CD4-positive, alpha-beta memory T cell (primary cell): ENCODE measurements at regions not wholly inside any gene's neighbourhood (a gene's known extent, or its start where the extent isn't known, plus 50 kb on each side); places are given as distances from the start of the nearest gene placed in this dataset.

Experiments
- CTCF ChIA-PET: fragments of 350-600 bp; sonication (Branson Sonifier 250); formaldehyde crosslinking; loops from one replicate; lab custom pipeline; 2021; ENCODE audit warnings: inconsistent platforms; ENCODE audit not compliant: partially characterized antibody; lab: Charles Lee
- POLR2A ChIA-PET: fragments of 350-600 bp; sonication (Branson Sonifier 250); formaldehyde crosslinking; loops from one replicate; lab custom pipeline; 2021; ENCODE audit not compliant: partially characterized antibody; lab: Charles Lee
- DNase-seq, 5 donors: peaks; one replicate each; pipeline versions ENCODE4 v3.0.0 to v3.0.0-alpha.2; 2020 to 2022; ENCODE audit warnings: mixed read lengths in 1 of 5
- H3K27ac ChIP-seq: one replicate; pipeline ENCODE4 v1.7.0; 2013; ENCODE audit warnings: low read depth, low read length
- H3K27me3 ChIP-seq: 2 replicates; pipeline ENCODE4 v1.7.0; 2013; ENCODE audit warnings: mild to moderate bottlenecking, low read length, moderate library complexity; ENCODE audit not compliant: insufficient read depth
- H3K36me3 ChIP-seq: 2 replicates; pipeline ENCODE4 v1.7.0; 2013; ENCODE audit warnings: mild to moderate bottlenecking, low read length, moderate library complexity; ENCODE audit not compliant: insufficient read depth
- H3K4me1 ChIP-seq: 2 replicates; pipeline ENCODE4 v1.7.0; 2013; ENCODE audit warnings: mild to moderate bottlenecking, low read length, moderate library complexity; ENCODE audit not compliant: insufficient read depth
- H3K4me3 ChIP-seq, 2 donors: one replicate each; pipeline ENCODE4 v1.7.0; 2013; ENCODE audit warnings: low read length in 2 of 2, mild to moderate bottlenecking in 1 of 2
- H3K9me3 ChIP-seq, 2 donors: one replicate each; pipeline ENCODE4 v1.7.0; 2013; ENCODE audit warnings: low read length in 2 of 2, control low read depth in 1 of 2; ENCODE audit not compliant: control insufficient read depth in 1 of 2
- H3K27ac Mint-ChIP-seq, 7 donors: one replicate each; pipeline ENCODE4 v1.8.0; 2020 to 2021; ENCODE audit warnings: mixed read lengths in 7 of 7, mild to moderate bottlenecking in 6 of 7, inconsistent platforms in 3 of 7, moderate library complexity in 3 of 7
- H3K27me3 Mint-ChIP-seq, 2 donors: one replicate each; pipeline ENCODE4 v1.8.0; 2020 to 2021; ENCODE audit warnings: mixed read lengths in 2 of 2
- H3K36me3 Mint-ChIP-seq, 2 donors: one replicate each; pipeline ENCODE4 v1.8.0; 2020 to 2021; ENCODE audit warnings: mixed read lengths in 2 of 2, inconsistent platforms in 1 of 2, mild to moderate bottlenecking in 1 of 2
- H3K4me1 Mint-ChIP-seq, 4 donors: one replicate each; pipeline ENCODE4 v1.8.0; 2020 to 2021; ENCODE audit warnings: mixed read lengths in 4 of 4, mild to moderate bottlenecking in 1 of 4
- H3K4me3 Mint-ChIP-seq, 8 donors: one replicate each; pipeline ENCODE4 v1.8.0; 2020 to 2021; ENCODE audit warnings: mixed read lengths in 8 of 8, mild to moderate bottlenecking in 7 of 8, moderate library complexity in 6 of 8, inconsistent platforms in 3 of 8
- H3K9me3 Mint-ChIP-seq, 8 donors: one replicate each; pipeline ENCODE4 v1.8.0; 2020 to 2021; ENCODE audit warnings: mixed read lengths in 8 of 8, mild to moderate bottlenecking in 5 of 8, inconsistent platforms in 3 of 8, moderate library complexity in 1 of 8
- intact Hi-C: fragments of 100-400 bp; cut with micrococcal nuclease; formaldehyde crosslinking; loops from one replicate; pipeline ENCODE4 v1.15.1; 2023

DNA sequence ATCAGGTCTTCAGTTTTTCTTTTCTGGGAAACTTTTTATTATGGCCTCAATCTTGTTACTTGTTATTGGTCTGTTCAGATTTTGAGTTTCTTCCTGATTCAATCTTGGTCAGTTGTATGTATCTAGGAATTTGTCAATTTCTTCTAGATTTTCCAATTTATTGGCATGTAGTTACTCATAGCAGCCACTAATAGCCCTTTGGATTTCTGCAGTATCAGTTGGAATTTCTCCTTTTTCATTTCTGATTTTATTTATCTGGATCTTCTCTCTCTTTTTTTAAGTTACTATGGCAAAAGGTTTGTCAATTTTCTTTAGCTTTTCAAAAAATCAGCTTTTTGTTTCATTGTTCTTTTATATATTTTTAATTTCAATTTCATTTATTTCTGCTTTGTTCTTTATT is 419.6 kb upstream of the KIRREL3 start:
- no peaks in the 10 kb centered on the region for H3K4me1 ChIP-seq
- Mint-ChIP-seq H3K9me3 (peaks cover 0 to 5% (median 0%) of the 10 kb centered on the region in 8 donors), H3K4me1 (no peaks in the 10 kb centered on the region), H3K4me3 (no peak overlapping the region), H3K36me3 (no peaks in the 10 kb centered on the region), H3K27me3 (no peaks in the 10 kb centered on the region), H3K27ac (no peak overlapping the region)
- CTCF ChIA-PET: no interaction called here
- DNase-seq: no peak
- no peak overlapping the region for H3K27ac ChIP-seq
- POLR2A ChIA-PET: no interaction called here
- H3K4me3 ChIP-seq: no peak overlapping the region
- no peaks in the 10 kb centered on the region for H3K27me3 ChIP-seq
- no peaks in the 10 kb centered on the region for H3K9me3 ChIP-seq
- intact Hi-C loops: no loop called here
- H3K36me3 ChIP-seq: no peaks in the 10 kb centered on the region

DNA sequence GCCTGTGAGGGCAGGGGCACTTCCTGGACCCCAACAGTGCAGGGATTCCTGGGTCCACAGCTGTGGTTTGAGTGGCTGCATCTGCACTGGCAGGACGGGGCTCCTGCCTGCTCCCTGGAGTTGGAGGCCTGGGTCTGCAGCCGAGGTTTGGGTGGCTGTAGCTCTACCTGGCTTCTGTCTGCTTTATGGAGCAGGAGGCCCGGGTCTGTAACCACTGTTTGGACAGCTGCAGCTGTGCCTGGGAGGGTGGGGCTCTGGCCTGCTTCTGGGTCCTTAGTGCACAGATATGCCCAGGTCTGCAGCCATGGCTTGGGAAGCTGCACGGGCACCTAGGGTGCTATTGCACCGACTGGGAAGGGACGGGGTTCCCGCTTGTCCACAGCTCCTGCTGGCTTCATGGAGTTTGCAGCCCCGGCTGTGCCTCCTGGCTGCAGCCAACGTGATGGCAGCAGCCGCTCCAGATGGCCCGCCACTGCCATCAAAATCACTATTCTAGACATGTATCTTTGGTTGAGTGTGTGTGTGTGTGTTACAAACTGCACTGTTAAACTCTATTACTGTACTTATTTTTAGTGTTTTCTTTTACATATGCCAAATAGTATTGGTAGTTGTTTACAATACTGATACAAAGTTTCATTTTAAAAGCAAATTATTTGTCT is 412.3 kb upstream of the KIRREL3 start:
- H3K36me3 Mint-ChIP-seq: no peaks in the 10 kb centered on the region
- ChIA-PET CTCF (no interaction called here), POLR2A (no interaction called here)
- H3K27ac ChIP-seq: no peak overlapping the region
- no peaks in the 10 kb centered on the region for H3K4me1 Mint-ChIP-seq
- no peak overlapping the region for H3K4me3 ChIP-seq
- intact Hi-C loops: no loop called here
- H3K27me3 ChIP-seq: no peaks in the 10 kb centered on the region
- peaks cover 2 to 19% (median 8%) of the 10 kb centered on the region in 8 donors for H3K9me3 Mint-ChIP-seq
- no peaks in the 10 kb centered on the region for H3K9me3 ChIP-seq
- no peak for DNase-seq
- no peak overlapping the region for H3K4me3 Mint-ChIP-seq
- no peaks in the 10 kb centered on the region for H3K27me3 Mint-ChIP-seq
- no peaks in the 10 kb centered on the region for H3K36me3 ChIP-seq
- H3K4me1 ChIP-seq: no peaks in the 10 kb centered on the region
- no peak overlapping the region for H3K27ac Mint-ChIP-seq

DNA sequence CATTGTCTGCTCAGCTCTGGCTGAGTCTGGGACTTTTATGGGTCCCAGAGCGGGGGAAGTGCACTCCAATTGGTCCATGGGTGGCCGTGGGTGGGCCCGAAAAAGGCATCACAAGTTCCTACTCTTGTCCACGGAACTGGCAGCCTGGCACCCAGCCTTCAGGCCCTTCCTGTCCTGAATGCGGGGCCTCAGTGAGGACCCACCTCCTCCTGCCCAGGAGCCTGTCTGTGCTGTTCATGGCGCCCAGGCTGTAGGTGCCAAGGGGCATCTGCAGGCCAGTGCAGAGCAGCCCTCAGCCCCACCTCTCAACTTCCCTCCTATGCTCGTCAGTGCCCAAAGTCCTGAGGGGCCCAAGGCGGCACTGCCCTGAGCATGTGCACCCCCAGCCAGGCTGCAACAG is 411.7 kb upstream of the KIRREL3 start:
- Histone ChIP-seq H3K36me3 (no peaks in the 10 kb centered on the region), H3K4me3 (no peak overlapping the region), H3K27ac (no peak overlapping the region), H3K4me1 (no peaks in the 10 kb centered on the region), H3K9me3 (no peaks in the 10 kb centered on the region), H3K27me3 (no peaks in the 10 kb centered on the region)
- intact Hi-C loops: no loop called here
- no peak for DNase-seq
- Mint-ChIP-seq H3K36me3 (no peaks in the 10 kb centered on the region), H3K27ac (no peak overlapping the region), H3K4me1 (no peaks in the 10 kb centered on the region), H3K9me3 (peaks cover 2 to 19% (median 8%) of the 10 kb centered on the region in 8 donors), H3K27me3 (no peaks in the 10 kb centered on the region), H3K4me3 (no peak overlapping the region)
- ChIA-PET POLR2A (interaction anchor here (1.0 kb wide), 1 partner anchor 9 kb away, joined by 3 read pairs; no protein-coding TSS in a partner anchor), CTCF (no interaction called here)

DNA sequence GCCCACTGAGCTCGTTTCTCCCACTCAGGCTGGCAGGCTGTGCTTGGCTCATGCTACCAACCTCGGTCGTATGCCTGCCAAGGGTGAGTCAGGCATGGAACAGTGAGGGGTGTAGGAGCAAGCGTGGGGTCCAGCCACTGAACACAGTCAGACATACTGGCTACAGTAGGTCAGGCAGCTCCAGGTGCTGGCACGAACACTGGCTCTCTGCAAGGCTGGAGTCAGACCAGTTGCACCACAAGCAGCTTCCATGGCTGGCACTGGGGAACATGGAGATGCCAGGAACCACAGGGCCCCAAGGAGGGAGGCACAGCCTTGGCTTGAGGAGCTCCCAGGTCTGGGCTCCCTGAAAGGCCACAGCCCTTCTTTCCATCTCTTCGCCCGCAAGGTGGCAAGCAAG is 410.7 kb upstream of the KIRREL3 start:
- Histone ChIP-seq H3K9me3 (no peaks in the 10 kb centered on the region), H3K27me3 (no peaks in the 10 kb centered on the region), H3K36me3 (no peaks in the 10 kb centered on the region), H3K4me1 (no peaks in the 10 kb centered on the region), H3K27ac (no peak overlapping the region), H3K4me3 (no peak overlapping the region)
- Mint-ChIP-seq H3K27ac (no peak overlapping the region), H3K4me1 (no peaks in the 10 kb centered on the region), H3K4me3 (no peak overlapping the region), H3K9me3 (peaks cover 0 to 19% (median 9%) of the 10 kb centered on the region in 8 donors), H3K36me3 (no peaks in the 10 kb centered on the region), H3K27me3 (no peaks in the 10 kb centered on the region)
- intact Hi-C loops: no loop called here
- ChIA-PET POLR2A (interaction anchor here (1.0 kb wide), 1 partner anchor 10 kb away, joined by 3 read pairs; no protein-coding TSS in a partner anchor), CTCF (no interaction called here)
- DNase-seq: no peak

DNA sequence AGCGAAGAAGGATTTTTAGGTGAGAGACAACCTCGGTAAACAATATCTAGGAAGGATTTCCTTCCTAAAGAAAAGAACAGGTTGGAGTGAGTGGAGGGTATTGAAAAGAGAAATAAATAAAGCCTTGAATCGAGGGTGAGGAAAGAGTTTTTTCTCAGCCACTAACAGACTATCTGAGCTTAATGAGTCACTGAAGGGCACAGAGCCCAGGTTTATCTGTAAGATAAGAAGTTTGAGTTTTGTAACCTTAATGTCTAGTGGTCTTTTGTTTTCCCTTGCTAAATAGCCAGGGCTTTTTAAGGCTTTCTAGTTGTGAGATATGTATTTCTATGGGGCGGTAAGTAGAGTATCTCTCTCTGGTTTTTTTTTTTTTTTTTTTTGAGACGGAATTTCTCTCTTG is 394.5 kb upstream of the KIRREL3 start:
- H3K4me1 Mint-ChIP-seq: no peaks in the 10 kb centered on the region
- intact Hi-C loops: no loop called here
- peak overlapping the region in 1 of 7 donors; percentile 7 for H3K27ac Mint-ChIP-seq
- H3K36me3 Mint-ChIP-seq: no peaks in the 10 kb centered on the region
- H3K27ac ChIP-seq: no peak overlapping the region
- no peaks in the 10 kb centered on the region for H3K36me3 ChIP-seq
- no peak for DNase-seq
- H3K4me3 Mint-ChIP-seq: no peak overlapping the region
- POLR2A ChIA-PET: no interaction called here
- H3K4me1 ChIP-seq: no peaks in the 10 kb centered on the region
- peaks cover 0 to 2% of the 10 kb centered on the region in 2 donors for H3K27me3 Mint-ChIP-seq
- CTCF ChIA-PET: no interaction called here
- H3K4me3 ChIP-seq: no peak overlapping the region
- no peaks in the 10 kb centered on the region for H3K9me3 ChIP-seq
- H3K27me3 ChIP-seq: no peaks in the 10 kb centered on the region
- H3K9me3 Mint-ChIP-seq: peaks cover 0 to 9% (median 5%) of the 10 kb centered on the region in 8 donors

DNA sequence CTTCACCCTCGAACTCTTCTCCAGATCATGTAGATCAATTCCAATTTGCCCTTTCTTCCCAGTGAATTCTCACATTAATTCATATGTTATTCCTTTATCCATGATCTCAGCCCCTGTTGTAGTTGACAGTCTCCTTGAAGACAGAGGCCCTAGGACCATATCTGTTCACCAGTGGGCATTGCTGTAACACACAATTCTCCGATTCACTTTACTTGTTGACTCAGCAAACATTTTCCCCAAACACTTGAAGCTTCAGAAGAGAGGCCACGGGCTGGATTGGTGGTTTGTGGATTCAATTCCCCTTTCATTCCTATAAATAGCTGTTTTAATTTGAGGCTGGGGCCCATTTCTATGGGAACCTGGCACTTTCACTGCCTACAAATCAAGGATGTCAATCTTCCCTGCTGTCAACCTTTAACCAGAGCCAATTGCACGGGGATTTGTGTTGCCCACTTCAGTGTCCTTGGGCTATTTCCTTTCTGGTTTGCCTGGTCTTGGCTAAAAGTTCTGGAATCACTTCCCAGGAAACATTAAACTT is 393.0 kb upstream of the KIRREL3 start:
- no peaks in the 10 kb centered on the region for H3K4me1 Mint-ChIP-seq
- Histone ChIP-seq H3K9me3 (no peaks in the 10 kb centered on the region), H3K36me3 (no peaks in the 10 kb centered on the region), H3K27me3 (no peaks in the 10 kb centered on the region), H3K27ac (no peak overlapping the region), H3K4me1 (no peaks in the 10 kb centered on the region), H3K4me3 (no peak overlapping the region)
- peaks cover 0 to 9% (median 5%) of the 10 kb centered on the region in 8 donors for H3K9me3 Mint-ChIP-seq
- ChIA-PET POLR2A (no interaction called here), CTCF (no interaction called here)
- H3K36me3 Mint-ChIP-seq: no peaks in the 10 kb centered on the region
- intact Hi-C loops: no loop called here
- peaks cover 0 to 2% of the 10 kb centered on the region in 2 donors for H3K27me3 Mint-ChIP-seq
- no peak for DNase-seq
- H3K4me3 Mint-ChIP-seq: no peak overlapping the region
- H3K27ac Mint-ChIP-seq: no peak overlapping the region

DNA sequence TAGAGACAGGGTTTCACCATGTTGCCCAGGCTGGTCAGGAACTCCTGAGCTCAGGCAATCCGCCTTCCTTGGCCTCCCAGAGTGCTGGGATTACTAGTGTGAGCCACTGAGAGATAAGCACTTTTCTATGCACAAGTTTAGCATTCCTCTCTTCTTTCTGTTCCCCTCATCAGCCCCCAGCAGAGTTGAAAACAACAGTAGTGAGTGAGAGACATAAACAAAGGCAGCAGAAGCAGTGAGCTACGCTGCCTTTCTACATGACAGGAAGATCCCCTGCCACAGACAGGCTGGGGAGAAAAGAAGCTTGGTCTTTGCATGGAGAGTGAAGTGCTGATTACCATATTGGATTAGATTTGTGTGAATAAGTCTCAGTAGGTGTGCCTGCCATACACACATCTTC is 392.0 kb upstream of the KIRREL3 start:
- no peak overlapping the region for H3K27ac Mint-ChIP-seq
- H3K27me3 ChIP-seq: no peaks in the 10 kb centered on the region
- POLR2A ChIA-PET: no interaction called here
- no peaks in the 10 kb centered on the region for H3K36me3 Mint-ChIP-seq
- CTCF ChIA-PET: no interaction called here
- no peak overlapping the region for H3K4me3 ChIP-seq
- H3K27me3 Mint-ChIP-seq: peaks cover 0 to 2% of the 10 kb centered on the region in 2 donors
- peaks cover 0 to 9% (median 5%) of the 10 kb centered on the region in 8 donors for H3K9me3 Mint-ChIP-seq
- H3K36me3 ChIP-seq: no peaks in the 10 kb centered on the region
- no peak overlapping the region for H3K27ac ChIP-seq
- no peaks in the 10 kb centered on the region for H3K4me1 ChIP-seq
- no peak for DNase-seq
- intact Hi-C loops: no loop called here
- H3K9me3 ChIP-seq: no peaks in the 10 kb centered on the region
- no peaks in the 10 kb centered on the region for H3K4me1 Mint-ChIP-seq
- no peak overlapping the region for H3K4me3 Mint-ChIP-seq
